ENCODE measurements at regions not wholly inside any gene's neighbourhood (a gene's known extent, or its start where the extent isn't known, plus 50 kb on each side); places are given as distances from the start of the nearest gene placed in this dataset.

DNA sequence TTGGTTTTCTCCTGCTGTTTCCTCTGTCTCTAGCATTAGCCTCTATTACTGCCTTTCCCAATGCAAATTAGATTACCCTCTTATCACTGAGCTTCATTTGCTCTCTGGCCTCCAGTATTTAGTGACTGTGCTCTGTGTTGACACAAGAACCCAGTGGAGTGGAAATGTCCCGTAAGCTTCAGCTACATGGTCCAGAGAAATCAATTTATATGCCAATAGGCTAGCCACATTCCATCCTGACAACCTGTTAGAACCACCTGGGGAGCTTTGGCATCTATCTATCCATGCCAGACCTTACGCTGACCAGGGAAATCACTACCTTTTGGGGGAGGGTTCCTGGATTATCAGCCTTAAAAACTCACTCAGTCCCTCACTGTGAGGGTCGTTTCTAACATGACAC, 459.6 kb downstream of the UTRN start:
- TF ChIP-seq POLR2A (IDR thresholded peaks at IDR 0.05) = no peak
- no peak for TF ChIP-seq CTCF (IDR thresholded peaks at IDR 0.05)
